H1 (cell line): ENCODE measurements at regions not wholly inside any gene's neighbourhood (a gene's known extent, or its start where the extent isn't known, plus 50 kb on each side); places are given as distances from the start of the nearest gene placed in this dataset.

Experiments used
- EGR1 ChIP-seq: IDR thresholded peaks from 2 replicates; pipeline ENCODE4 v1.6.1; 2011; ENCODE audit warnings: low read depth, low read length, borderline replicate concordance
- TF ChIP-seq, protein P1 (sequence below), 3 experiments: IDR thresholded peaks; 1 replicate in 2 of 3; 2 replicates in 1 of 3; pipeline versions ENCODE4 v1.5.1 to v1.6.1; 2011; ENCODE audit warnings: low read length in 3 of 3, mild to moderate bottlenecking in 3 of 3, inconsistent platforms in 2 of 3, low read depth in 1 of 3, moderate library complexity in 1 of 3; ENCODE audit not compliant: insufficient read depth in 1 of 3; ENCODE audit errors: control extremely low read depth in 1 of 3

DNA sequence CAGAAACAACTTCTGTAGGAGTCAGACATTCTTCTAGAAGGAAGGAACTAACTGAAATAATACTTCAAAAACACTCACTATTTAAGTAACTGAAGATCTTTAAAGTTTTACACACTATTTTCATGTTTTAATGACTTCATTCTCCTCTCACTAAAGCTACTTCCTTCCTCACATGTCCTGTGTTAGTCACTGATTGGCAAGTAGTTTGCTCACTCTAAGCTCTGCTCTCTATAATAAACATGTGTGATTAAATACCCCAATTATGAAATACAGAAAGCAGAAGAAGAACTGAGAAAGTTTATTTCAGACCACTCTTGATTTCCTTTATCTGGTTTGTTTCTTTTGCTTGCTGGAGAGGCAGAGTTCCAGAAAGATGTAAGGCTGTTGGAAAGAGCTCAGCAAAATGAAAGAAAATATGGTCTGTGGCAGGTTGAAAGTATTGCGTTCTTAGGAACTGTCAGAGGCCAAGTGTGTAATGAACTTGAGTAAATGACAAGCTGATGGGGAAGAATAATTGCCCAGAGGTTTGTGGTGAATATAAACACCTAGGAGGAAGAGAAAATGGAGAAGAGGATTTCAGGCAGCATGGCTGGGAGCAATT is 522.0 kb upstream of the SEL1L start:
- TF ChIP-seq, protein P1, sequence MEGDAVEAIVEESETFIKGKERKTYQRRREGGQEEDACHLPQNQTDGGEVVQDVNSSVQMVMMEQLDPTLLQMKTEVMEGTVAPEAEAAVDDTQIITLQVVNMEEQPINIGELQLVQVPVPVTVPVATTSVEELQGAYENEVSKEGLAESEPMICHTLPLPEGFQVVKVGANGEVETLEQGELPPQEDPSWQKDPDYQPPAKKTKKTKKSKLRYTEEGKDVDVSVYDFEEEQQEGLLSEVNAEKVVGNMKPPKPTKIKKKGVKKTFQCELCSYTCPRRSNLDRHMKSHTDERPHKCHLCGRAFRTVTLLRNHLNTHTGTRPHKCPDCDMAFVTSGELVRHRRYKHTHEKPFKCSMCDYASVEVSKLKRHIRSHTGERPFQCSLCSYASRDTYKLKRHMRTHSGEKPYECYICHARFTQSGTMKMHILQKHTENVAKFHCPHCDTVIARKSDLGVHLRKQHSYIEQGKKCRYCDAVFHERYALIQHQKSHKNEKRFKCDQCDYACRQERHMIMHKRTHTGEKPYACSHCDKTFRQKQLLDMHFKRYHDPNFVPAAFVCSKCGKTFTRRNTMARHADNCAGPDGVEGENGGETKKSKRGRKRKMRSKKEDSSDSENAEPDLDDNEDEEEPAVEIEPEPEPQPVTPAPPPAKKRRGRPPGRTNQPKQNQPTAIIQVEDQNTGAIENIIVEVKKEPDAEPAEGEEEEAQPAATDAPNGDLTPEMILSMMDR (IDR thresholded peaks at IDR 0.05; ENCODE audit: control extremely low read depth in 1 of 3, insufficient read depth in 1 of 3, low read depth in 1 of 3, low read length in 3 of 3): no peak
- no peak for TF ChIP-seq EGR1
